CD4-positive, alpha-beta memory T cell (primary cell): ENCODE measurements at regions not wholly inside any gene's neighbourhood (a gene's known extent, or its start where the extent isn't known, plus 50 kb on each side); places are given as distances from the start of the nearest gene placed in this dataset.

Source experiments
- CTCF ChIA-PET: fragments of 350-600 bp; sonication (Branson Sonifier 250); formaldehyde crosslinking; loops from one replicate; lab custom pipeline; 2021; ENCODE audit warnings: inconsistent platforms; ENCODE audit not compliant: partially characterized antibody; lab: Charles Lee
- POLR2A ChIA-PET: fragments of 350-600 bp; sonication (Branson Sonifier 250); formaldehyde crosslinking; loops from one replicate; lab custom pipeline; 2021; ENCODE audit not compliant: partially characterized antibody; lab: Charles Lee
- DNase-seq, 5 donors: peaks; one replicate each; pipeline versions ENCODE4 v3.0.0 to v3.0.0-alpha.2; 2020 to 2022; ENCODE audit warnings: mixed read lengths in 1 of 5
- H3K27ac ChIP-seq: one replicate; pipeline ENCODE4 v1.7.0; 2013; ENCODE audit warnings: low read depth, low read length
- H3K27me3 ChIP-seq: 2 replicates; pipeline ENCODE4 v1.7.0; 2013; ENCODE audit warnings: mild to moderate bottlenecking, low read length, moderate library complexity; ENCODE audit not compliant: insufficient read depth
- H3K36me3 ChIP-seq: 2 replicates; pipeline ENCODE4 v1.7.0; 2013; ENCODE audit warnings: mild to moderate bottlenecking, low read length, moderate library complexity; ENCODE audit not compliant: insufficient read depth
- H3K4me1 ChIP-seq: 2 replicates; pipeline ENCODE4 v1.7.0; 2013; ENCODE audit warnings: mild to moderate bottlenecking, low read length, moderate library complexity; ENCODE audit not compliant: insufficient read depth
- H3K4me3 ChIP-seq, 2 donors: one replicate each; pipeline ENCODE4 v1.7.0; 2013; ENCODE audit warnings: low read length in 2 of 2, mild to moderate bottlenecking in 1 of 2
- H3K9me3 ChIP-seq, 2 donors: one replicate each; pipeline ENCODE4 v1.7.0; 2013; ENCODE audit warnings: low read length in 2 of 2, control low read depth in 1 of 2; ENCODE audit not compliant: control insufficient read depth in 1 of 2
- H3K27ac Mint-ChIP-seq, 7 donors: one replicate each; pipeline ENCODE4 v1.8.0; 2020 to 2021; ENCODE audit warnings: mixed read lengths in 7 of 7, mild to moderate bottlenecking in 6 of 7, inconsistent platforms in 3 of 7, moderate library complexity in 3 of 7
- H3K27me3 Mint-ChIP-seq, 2 donors: one replicate each; pipeline ENCODE4 v1.8.0; 2020 to 2021; ENCODE audit warnings: mixed read lengths in 2 of 2
- H3K36me3 Mint-ChIP-seq, 2 donors: one replicate each; pipeline ENCODE4 v1.8.0; 2020 to 2021; ENCODE audit warnings: mixed read lengths in 2 of 2, inconsistent platforms in 1 of 2, mild to moderate bottlenecking in 1 of 2
- H3K4me1 Mint-ChIP-seq, 4 donors: one replicate each; pipeline ENCODE4 v1.8.0; 2020 to 2021; ENCODE audit warnings: mixed read lengths in 4 of 4, mild to moderate bottlenecking in 1 of 4
- H3K4me3 Mint-ChIP-seq, 8 donors: one replicate each; pipeline ENCODE4 v1.8.0; 2020 to 2021; ENCODE audit warnings: mixed read lengths in 8 of 8, mild to moderate bottlenecking in 7 of 8, moderate library complexity in 6 of 8, inconsistent platforms in 3 of 8
- H3K9me3 Mint-ChIP-seq, 8 donors: one replicate each; pipeline ENCODE4 v1.8.0; 2020 to 2021; ENCODE audit warnings: mixed read lengths in 8 of 8, mild to moderate bottlenecking in 5 of 8, inconsistent platforms in 3 of 8, moderate library complexity in 1 of 8
- intact Hi-C: fragments of 100-400 bp; cut with micrococcal nuclease; formaldehyde crosslinking; loops from one replicate; pipeline ENCODE4 v1.15.1; 2023

GRCh38 chr5:93048858-93049257, 532.2 kb downstream of the NR2F1-AS1 start:
- H3K27ac ChIP-seq: no peak overlapping the region
- intact Hi-C loops: no loop called here
- ChIA-PET CTCF (no interaction called here), POLR2A (no interaction called here)
- H3K4me1 Mint-ChIP-seq: no peaks in the 10 kb centered on the region
- no peaks in the 10 kb centered on the region for H3K27me3 Mint-ChIP-seq
- H3K9me3 Mint-ChIP-seq: no peaks in the 10 kb centered on the region
- no peaks in the 10 kb centered on the region for H3K36me3 Mint-ChIP-seq
- H3K27ac Mint-ChIP-seq: no peak overlapping the region
- H3K4me3 Mint-ChIP-seq: no peak overlapping the region
- no peak for DNase-seq
- no peaks in the 10 kb centered on the region for H3K4me1 ChIP-seq
- no peak overlapping the region for H3K4me3 ChIP-seq
- no peaks in the 10 kb centered on the region for H3K27me3 ChIP-seq
- H3K36me3 ChIP-seq: no peaks in the 10 kb centered on the region
- H3K9me3 ChIP-seq: no peaks in the 10 kb centered on the region

GRCh38 chr5:93044859-93045666, 536.0 kb downstream of the NR2F1-AS1 start:
- Mint-ChIP-seq H3K4me1 (no peaks in the 10 kb centered on the region), H3K27me3 (no peaks in the 10 kb centered on the region), H3K4me3 (no peak overlapping the region), H3K27ac (no peak overlapping the region), H3K9me3 (no peaks in the 10 kb centered on the region), H3K36me3 (no peaks in the 10 kb centered on the region)
- ChIA-PET POLR2A (no interaction called here), CTCF (no interaction called here)
- DNase-seq: no peak
- Histone ChIP-seq H3K4me3 (no peak overlapping the region), H3K27ac (no peak overlapping the region), H3K36me3 (no peaks in the 10 kb centered on the region), H3K27me3 (no peaks in the 10 kb centered on the region), H3K4me1 (no peaks in the 10 kb centered on the region), H3K9me3 (no peaks in the 10 kb centered on the region)
- intact Hi-C loops: no loop called here

- H3K4me3 Mint-ChIP-seq: no peak overlapping the region
- Histone ChIP-seq H3K27ac (no peak overlapping the region), H3K9me3 (no peaks in the 10 kb centered on the region), H3K4me1 (no peaks in the 10 kb centered on the region), H3K27me3 (no peaks in the 10 kb centered on the region), H3K36me3 (no peaks in the 10 kb centered on the region), H3K4me3 (no peak overlapping the region)
- H3K9me3 Mint-ChIP-seq: peaks cover 0 to 5% (median 0%) of the 10 kb centered on the region in 8 donors
- H3K27ac Mint-ChIP-seq: no peak overlapping the region
- H3K36me3 Mint-ChIP-seq: no peaks in the 10 kb centered on the region
- intact Hi-C loops: no loop called here
- no peak for DNase-seq
- POLR2A ChIA-PET: no interaction called here
- H3K4me1 Mint-ChIP-seq: no peaks in the 10 kb centered on the region
- CTCF ChIA-PET: no interaction called here
- H3K27me3 Mint-ChIP-seq: no peaks in the 10 kb centered on the region
These were observed 541.1 kb downstream of the NR2F1-AS1 start for GRCh38 chr5:93039888-93040287.

- H3K9me3 Mint-ChIP-seq: peaks cover 0 to 5% (median under 1%) of the 10 kb centered on the region in 8 donors
- Histone ChIP-seq H3K27ac (no peak overlapping the region), H3K4me1 (no peaks in the 10 kb centered on the region), H3K27me3 (no peaks in the 10 kb centered on the region), H3K36me3 (no peaks in the 10 kb centered on the region), H3K4me3 (no peak overlapping the region), H3K9me3 (no peaks in the 10 kb centered on the region)
- intact Hi-C loops: no loop called here
- no peak for DNase-seq
- no peak overlapping the region for H3K27ac Mint-ChIP-seq
- no peak overlapping the region for H3K4me3 Mint-ChIP-seq
- ChIA-PET POLR2A (no interaction called here), CTCF (no interaction called here)
- H3K4me1 Mint-ChIP-seq: no peaks in the 10 kb centered on the region
- no peaks in the 10 kb centered on the region for H3K27me3 Mint-ChIP-seq
- no peaks in the 10 kb centered on the region for H3K36me3 Mint-ChIP-seq
These were observed 546.1 kb downstream of the NR2F1-AS1 start for GRCh38 chr5:93034621-93035590.

GRCh38 chr5:93022796-93023447, 558.1 kb downstream of the NR2F1-AS1 start:
- ChIA-PET CTCF (no interaction called here), POLR2A (no interaction called here)
- H3K27ac Mint-ChIP-seq: no peak overlapping the region
- H3K36me3 Mint-ChIP-seq: no peaks in the 10 kb centered on the region
- H3K9me3 Mint-ChIP-seq: peaks cover 0 to 4% (median 2%) of the 10 kb centered on the region in 8 donors
- Histone ChIP-seq H3K4me1 (no peaks in the 10 kb centered on the region), H3K27me3 (no peaks in the 10 kb centered on the region), H3K36me3 (no peaks in the 10 kb centered on the region), H3K4me3 (no peak overlapping the region), H3K9me3 (no peaks in the 10 kb centered on the region), H3K27ac (no peak overlapping the region)
- no peak overlapping the region for H3K4me3 Mint-ChIP-seq
- H3K4me1 Mint-ChIP-seq: no peaks in the 10 kb centered on the region
- no peaks in the 10 kb centered on the region for H3K27me3 Mint-ChIP-seq
- DNase-seq: no peak
- intact Hi-C loops: no loop called here

- Mint-ChIP-seq H3K4me3 (no peak overlapping the region), H3K27me3 (no peaks in the 10 kb centered on the region), H3K27ac (no peak overlapping the region), H3K4me1 (no peaks in the 10 kb centered on the region), H3K36me3 (no peaks in the 10 kb centered on the region), H3K9me3 (peaks cover 0 to 4% (median 2%) of the 10 kb centered on the region in 8 donors)
- H3K27me3 ChIP-seq: no peaks in the 10 kb centered on the region
- no peaks in the 10 kb centered on the region for H3K4me1 ChIP-seq
- ChIA-PET CTCF (no interaction called here), POLR2A (no interaction called here)
- H3K27ac ChIP-seq: no peak overlapping the region
- no peaks in the 10 kb centered on the region for H3K9me3 ChIP-seq
- no peaks in the 10 kb centered on the region for H3K36me3 ChIP-seq
- intact Hi-C loops: no loop called here
- H3K4me3 ChIP-seq: no peak overlapping the region
- DNase-seq: no peak
These were observed 558.8 kb downstream of the NR2F1-AS1 start for GRCh38 chr5:93022211-93022610.

GRCh38 chr5:93019896-93020295, 561.1 kb downstream of the NR2F1-AS1 start:
- ChIA-PET CTCF (no interaction called here), POLR2A (no interaction called here)
- no peak for DNase-seq
- Mint-ChIP-seq H3K9me3 (peaks cover 0 to 4% (median 1%) of the 10 kb centered on the region in 8 donors), H3K4me1 (no peaks in the 10 kb centered on the region), H3K27me3 (no peaks in the 10 kb centered on the region), H3K36me3 (no peaks in the 10 kb centered on the region), H3K27ac (no peak overlapping the region), H3K4me3 (no peak overlapping the region)
- Histone ChIP-seq H3K27ac (no peak overlapping the region), H3K27me3 (no peaks in the 10 kb centered on the region), H3K4me3 (no peak overlapping the region), H3K36me3 (no peaks in the 10 kb centered on the region), H3K4me1 (no peaks in the 10 kb centered on the region), H3K9me3 (no peaks in the 10 kb centered on the region)
- intact Hi-C loops: no loop called here
